ENCODE measurements at regions not wholly inside any gene's neighbourhood (a gene's known extent, or its start where the extent isn't known, plus 50 kb on each side); places are given as distances from the start of the nearest gene placed in this dataset.
"Not testable (repeated sequence)": the region's sequence is repeated elsewhere in the genome, so short reads cannot be mapped to it uniquely, and the experiment has no call there.

DNA sequence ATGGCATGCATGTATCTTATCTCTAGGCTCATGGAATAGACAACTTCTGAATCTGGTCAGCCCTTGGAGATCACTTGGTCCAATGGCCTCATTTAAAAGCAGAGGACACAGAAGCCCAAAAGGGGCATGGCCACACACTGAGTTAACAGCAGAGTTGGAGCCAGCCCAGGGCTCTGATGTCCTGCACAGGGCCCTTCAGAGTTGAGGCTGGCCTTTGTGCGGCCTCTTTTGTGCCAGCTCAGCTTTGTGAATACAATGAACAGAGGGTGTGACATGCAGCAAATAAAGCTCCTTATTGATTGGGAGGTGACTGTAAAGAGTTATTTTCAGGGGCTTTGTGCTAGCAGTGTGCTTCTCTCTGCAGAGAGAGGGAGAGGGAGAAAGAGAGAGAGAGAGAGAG, 150.1 kb upstream of the STK32A start:
- no peak for FAIRE-seq

DNA sequence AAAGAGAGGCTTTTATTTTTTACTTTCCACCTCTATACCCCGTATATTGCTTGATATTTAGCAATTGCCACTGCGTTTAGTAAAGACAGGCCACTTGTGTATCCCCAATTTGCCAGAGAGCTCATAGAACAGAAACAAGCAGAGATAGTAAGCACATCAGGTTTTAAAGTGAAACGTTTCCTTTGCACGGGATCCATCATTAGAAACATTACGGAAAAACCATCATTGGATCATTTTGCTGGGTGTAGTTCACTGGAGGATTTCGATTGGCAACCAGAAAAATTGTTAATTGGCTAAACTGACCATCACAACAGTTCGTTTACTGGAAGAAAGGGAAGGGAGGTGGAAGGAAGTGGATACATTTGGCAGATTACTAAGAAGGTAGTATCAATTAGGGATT, 149.4 kb upstream of the STK32A start:
- no peak for FAIRE-seq

DNA sequence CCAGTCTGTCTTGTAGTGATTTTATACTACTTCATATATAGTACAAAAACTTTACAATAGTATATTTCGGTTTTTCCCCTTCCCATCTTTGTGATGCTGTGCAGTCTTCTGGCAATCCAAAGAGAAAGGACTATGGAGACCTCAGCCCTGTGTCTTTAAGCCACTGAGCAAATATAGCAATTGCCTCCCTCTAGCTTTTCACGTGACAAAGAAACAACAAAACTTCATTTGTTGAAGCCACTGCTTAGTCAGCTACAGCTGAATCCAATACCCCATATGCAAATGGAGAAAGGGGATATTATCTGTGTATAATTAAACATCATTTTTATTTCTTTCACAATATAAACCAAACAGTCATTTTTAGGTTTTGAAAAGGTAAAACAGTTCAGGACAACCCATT, 142.8 kb upstream of the STK32A start:
- no peak for FAIRE-seq

DNA sequence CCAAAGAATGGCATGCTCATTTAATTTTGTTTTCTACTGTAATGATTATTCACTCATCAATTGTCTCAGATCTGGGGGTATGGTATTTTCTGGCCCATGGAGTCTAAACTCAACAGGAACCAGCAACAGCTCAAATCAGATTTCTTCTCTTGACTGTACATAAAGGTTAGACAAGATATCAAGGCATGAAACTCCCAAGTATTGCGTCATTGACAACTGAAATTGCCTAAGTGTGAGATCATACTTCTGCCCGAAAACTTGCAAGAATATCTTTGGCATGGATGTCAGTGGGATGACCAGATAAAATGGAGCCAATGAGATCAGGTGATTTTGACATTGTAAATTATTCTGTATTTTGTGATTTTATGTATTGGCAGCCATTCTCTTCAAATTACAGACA, 141.7 kb upstream of the STK32A start:
- FAIRE-seq, result no peak

DNA sequence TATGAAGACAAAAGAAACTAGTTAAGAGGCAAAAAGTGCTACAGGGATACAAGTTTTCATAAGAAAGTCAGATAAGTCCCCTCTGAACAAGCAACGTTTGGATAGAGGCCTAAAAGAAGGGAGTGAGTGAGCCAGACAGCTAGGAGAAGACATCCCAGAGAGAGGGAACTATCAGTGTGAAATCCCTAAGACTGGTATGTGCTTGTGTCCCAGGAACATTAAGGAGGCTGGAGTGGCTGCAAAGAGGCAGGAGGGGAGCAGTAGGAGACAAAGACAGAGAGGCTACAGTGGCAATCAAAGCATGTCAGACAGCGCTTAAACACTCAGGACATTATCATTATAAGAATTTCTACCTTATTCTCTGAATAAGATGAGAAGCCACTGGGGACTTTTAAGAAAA, 139.1 kb upstream of the STK32A start:
- FAIRE-seq, result no peak

DNA sequence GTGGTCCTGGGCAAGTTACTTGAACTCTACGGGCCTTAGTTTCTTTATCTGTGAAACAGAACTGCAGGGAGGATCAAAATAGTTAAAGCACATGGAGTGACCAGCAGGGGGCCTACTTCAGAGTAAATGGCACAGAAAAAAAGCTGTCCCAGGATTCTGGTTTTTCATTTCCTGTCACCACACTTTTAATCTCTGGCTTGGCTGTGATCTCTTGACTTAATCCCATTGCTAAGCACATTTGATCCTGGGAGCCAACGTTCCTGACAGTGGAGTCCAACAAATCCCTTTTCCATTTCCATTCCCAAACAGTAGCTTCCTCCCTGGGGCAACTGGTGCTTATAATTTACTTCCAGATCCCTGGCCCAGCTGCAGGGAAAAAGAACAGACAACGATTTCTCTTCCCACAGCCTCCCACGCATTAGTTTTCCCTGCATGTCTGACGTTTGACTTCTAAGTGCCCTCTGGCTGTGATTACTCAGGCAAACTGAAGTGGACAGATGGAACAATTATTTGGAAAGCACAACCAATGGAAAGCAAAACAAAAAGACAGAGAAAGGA, 136.5 kb upstream of the STK32A start:
- FAIRE-seq, result no peak

DNA sequence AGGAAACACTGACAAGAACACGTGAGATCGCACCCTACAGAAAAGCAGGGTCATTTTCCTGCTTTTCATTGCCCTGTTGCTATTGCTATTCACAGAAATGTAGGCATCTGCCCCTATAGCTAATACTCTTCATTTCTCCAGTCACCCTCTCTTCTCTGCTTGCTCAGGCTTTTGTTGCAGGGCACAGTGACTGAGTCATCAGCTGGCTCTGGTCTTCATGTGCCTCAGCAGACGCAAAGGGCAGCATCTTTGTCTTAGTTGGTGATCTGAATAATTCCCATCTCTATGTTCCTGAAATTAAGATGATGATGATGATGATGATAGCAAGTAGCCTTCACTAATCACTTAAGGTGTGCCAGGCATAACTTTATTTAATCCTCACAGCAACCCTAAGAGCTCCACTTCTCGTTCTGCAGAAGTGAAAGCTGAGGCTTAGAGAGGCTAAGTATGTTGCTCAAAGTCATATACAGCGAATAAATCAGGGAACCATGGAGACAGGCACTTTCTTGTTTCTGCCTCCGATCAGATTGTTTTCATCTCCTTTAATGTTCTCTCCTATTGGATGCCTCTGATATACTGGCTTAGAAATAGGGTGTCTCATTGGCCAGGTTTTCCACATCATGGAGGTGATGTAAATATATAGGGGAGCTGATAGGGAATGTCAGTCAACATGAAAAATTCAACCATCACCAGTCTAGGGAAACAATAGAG, 133.0 kb upstream of the STK32A start:
- FAIRE-seq, result no peak

DNA sequence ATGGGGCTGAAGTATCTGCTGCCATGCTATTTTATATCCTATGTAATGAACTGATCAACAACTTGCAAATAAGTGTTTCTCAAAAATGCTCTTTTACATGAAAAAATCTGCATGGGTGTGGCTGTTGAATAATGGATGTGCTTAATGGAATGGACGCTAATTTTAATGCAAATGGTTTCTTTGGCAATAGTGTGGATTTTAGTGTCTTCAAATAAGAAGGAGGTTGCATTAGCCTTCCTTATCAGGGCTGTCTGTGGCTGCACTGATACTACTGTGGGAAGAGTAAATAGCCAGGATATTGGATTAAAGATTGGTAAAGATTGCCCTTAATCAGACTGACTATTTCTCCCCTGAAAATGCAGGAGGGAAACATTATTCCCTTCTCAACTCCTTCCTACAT, 121.9 kb upstream of the STK32A start:
- no peak for FAIRE-seq

DNA sequence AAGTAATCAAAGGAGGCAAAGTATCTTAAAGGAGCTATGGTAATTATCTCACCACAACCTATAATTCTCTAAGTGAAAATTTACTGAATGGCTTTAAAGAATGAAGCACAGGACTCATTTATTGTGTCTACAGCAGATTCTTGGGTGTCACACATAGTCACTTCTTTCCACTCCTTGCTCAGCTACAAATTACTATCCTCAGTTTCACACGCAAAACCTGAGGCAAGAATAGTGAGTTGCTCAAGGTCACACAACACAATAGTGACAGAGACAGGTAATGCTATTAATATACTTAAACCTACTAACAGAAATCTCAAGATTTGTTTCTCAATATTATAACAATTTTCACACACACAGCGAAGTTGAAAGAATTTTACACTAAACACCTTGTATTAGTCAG, 120.9 kb upstream of the STK32A start:
- FAIRE-seq, result no peak

DNA sequence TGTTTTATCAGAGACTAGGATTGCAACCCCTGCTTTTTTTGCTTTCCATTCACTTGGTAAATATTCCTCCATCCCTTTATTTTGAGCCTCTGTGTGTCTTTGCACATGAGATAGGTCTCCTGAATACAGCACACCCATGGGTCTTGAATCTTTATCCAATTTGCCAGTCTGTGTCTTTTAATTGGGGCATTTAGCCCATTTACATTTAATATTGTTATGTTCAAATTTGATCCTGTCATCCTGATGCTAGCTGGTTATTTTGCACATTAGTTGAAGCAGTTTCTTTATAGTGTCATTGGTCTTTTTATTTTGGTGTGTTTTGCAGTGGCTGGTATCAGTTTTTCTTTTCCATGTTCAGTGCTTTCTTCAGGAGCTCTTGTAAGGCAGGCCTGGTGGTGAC, 95.1 kb upstream of the STK32A start:
- not testable (repeated sequence) for FAIRE-seq

DNA sequence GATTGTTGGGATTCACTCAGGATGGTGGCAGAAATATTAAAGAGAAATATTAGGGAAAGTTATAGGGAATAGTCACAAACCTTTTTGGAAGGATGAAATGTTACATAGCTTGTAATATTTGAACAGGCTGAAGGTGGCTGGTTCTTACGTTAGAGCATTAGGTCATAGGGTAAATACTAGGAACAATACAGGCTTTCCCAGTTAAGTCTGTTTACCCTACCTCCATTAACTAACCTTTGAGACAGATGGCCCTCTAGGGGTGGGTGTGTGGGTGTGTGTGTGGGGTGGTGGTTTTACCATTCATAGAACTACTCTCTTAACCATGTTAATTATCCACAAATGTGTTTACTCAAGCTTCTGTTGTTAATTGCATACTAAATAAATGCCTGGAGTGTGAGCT, 94.3 kb upstream of the STK32A start:
- FAIRE-seq, result no peak

DNA sequence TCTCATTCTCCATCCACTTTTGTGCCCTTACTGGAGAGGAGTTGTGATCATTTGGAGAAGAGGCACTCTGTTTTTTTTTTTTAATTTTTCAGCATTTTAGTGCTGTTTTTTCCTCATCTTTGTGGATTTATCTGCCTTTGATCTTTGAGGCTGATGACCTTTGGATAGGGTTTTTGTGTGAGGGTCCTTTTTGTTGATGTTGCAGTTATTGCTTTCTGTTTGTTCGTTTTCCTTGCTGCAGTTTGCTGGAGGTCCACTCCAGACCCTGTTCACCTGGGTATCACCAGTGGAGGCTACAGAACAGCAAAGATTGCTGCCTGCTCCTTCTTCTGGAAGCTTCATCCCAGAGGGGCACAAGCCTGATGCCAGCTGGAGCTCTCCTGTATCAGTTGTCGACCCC, 93.2 kb upstream of the STK32A start:
- FAIRE-seq, result not testable (repeated sequence)

DNA sequence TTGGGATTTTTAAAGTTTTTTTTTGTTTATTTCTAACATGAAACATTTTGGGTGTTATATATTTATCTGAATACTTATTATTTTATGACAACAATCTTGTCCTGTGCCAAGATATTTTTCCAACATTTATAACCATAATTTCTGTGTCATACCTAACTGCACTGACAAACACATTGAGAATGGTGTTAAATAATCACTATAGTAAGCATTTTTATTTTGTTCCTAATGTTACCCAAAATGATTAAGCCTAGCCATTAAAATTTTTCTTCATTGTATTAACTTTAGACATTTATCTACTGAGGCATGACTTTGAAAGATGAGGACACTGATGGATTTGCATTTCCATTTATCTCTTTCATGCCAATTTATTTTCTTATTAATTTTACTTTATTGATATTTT, 91.6 kb upstream of the STK32A start:
- FAIRE-seq, result no peak

DNA sequence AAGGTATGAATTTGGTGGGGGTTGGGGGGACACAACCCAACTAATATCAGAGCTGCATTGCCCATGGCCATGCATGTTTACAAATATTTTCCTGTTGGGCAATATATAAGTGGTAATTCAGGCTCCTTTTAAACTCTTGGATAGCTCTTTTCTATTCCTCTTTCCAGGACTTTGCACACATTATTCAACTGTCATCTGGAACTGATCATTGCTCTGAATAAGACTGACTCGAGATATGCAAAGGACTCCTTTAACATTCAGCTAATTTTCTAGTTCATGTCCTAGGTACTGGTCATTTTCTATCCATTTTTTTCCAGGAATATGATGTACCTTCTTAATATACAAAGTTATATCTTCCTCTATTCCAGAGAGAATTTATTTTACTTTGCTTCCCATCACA, 89.5 kb upstream of the STK32A start:
- no peak for FAIRE-seq

DNA sequence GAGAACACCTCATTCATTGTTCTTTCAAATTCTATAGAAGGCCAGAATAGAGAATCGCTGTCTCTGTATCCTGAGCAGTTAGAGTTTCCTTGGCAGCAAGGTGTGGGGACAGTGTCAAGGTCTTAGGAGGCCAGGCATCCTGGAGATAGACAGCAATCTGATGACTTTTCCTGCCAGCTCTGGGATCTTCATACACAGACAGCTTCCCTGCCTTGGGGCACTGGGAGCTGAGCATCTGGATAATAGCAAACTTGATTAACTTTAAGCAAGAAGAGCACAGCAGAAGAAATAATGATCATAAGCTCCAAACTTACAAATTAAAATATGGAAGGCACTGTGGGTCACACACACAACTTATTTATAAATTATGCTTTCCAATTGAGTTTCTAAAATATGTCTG, 86.1 kb upstream of the STK32A start:
- no peak for FAIRE-seq

DNA sequence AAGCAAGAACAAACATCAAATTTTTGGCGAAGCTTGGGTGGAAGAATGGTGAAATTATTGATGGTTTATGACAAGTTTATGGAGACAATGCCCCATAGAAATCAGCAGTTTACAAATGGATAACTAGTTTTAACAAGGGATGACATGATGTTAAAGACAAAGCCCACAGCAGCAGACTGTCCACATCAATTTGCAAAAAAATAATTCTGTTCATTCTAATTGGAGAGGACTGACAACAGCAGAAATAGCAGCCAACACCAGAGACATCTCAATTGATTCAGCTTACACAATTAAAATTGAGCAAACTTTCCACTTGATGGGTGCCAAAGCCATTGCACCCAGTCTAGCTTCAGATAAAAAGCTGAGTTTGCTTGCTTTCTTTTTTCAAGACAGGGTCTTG, 82.7 kb upstream of the STK32A start:
- no peak for FAIRE-seq

DNA sequence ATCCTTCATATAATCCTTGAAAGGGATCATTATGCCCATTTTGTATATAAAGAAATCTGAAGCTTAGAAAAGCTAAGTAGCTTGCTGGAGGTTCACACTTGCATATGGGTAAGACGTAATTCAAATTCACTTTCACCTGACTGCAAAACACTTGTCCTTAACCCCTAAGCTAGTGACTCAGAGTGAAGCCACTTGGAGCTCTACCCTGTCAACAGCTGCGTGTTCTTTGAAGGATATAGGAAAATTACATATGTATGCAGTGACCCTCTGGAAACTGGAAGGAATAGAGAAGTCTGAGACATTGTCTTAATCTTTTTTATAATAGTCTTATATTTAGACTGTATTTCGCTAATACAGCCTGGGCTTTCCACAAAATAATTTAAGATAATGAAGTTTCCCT, 80.0 kb upstream of the STK32A start:
- FAIRE-seq, result no peak

DNA sequence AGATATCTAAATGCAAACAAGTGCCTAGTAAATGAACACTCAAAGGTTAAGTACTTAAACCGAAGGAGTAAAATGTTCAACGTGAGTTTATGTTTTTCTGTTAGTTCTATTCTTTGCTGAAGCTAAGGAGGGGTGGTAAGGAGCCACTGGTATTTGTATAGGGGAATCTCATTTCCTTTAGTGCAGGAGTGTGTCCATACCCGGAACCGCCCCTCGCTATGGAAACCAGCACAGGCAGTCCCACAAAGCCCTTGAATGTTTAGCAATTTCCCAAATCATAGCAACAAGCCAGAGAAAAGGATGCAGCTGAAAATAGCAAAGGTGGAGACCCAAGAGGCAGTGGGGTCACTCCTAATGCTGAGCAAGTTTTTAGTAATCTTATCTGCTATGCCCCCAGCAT, 78.8 kb upstream of the STK32A start:
- FAIRE-seq, result no peak

DNA sequence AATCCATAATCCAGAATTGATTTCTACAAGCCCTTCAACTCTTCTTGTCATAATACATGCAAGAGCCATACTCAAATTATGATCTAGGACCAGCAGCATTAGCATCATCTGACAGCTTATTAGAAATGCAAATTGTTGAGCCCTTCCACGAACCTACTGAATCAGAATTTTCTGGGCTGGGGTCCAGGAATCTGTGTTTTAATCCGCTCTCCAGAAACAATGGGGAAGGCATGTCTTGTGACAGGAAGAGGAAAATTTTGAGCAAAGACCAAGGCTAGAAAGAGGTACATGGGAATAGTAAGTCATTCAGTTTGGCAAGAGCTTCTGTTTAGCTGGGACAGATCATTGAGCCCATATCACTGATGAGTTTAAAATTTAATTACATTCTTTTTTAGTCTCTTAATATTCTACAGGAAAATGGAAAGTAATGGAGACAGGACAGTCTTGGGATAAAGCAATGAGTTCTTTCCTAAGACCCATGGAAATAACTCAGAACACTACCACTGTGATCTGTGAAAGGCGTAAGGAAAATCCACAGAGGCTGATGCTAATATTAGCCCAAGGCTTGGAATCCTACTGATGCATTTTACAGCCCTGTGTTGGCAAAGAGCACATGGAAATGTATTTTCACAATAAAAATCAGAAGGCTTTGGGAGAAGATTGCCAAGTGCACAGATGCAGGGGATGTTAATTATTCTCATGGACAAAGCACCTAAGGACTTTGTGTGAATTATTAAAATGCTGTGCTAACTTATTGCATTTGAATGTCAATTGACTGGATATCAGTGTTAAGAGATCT, 73.7 kb upstream of the STK32A start:
- FAIRE-seq, result no peak

DNA sequence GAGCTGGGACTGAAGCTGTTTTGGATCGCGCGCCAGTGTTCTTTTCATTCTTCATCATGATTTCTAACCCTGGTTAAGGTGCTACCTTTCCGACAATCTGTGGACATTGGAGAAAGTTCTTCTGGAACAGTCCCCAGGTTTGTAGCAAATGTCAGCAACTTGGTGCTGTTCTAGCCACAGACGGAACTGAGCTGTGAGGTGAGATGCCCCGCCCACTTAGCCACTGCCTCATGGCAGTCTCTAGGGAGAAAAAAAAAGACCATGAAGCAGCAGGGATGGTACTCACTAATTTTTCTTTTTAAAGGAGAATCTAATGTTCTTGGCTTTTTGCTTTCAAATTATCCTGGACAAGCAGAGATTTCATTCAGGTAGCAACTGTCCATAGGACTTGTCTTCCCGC, 72.1 kb upstream of the STK32A start:
- no peak for FAIRE-seq

DNA sequence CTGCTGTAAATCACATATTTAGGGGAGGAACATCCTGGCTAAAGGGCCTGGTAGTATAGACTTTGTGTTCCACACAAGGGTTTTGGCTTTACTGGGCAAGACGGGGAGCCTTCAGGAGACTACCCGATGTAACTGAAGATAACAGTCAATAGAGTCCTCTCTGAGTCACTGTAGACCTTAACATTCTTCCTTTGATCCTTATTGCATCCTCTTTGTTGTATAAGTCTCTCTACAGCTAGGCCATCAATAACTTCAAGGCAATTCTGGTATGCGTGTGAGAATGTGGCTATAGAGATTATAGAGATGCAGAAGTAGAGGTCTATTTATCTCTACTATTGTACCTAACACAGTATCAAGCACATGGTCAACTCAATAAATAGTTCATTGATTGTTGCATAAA, 67.3 kb upstream of the STK32A start:
- FAIRE-seq, result no peak

DNA sequence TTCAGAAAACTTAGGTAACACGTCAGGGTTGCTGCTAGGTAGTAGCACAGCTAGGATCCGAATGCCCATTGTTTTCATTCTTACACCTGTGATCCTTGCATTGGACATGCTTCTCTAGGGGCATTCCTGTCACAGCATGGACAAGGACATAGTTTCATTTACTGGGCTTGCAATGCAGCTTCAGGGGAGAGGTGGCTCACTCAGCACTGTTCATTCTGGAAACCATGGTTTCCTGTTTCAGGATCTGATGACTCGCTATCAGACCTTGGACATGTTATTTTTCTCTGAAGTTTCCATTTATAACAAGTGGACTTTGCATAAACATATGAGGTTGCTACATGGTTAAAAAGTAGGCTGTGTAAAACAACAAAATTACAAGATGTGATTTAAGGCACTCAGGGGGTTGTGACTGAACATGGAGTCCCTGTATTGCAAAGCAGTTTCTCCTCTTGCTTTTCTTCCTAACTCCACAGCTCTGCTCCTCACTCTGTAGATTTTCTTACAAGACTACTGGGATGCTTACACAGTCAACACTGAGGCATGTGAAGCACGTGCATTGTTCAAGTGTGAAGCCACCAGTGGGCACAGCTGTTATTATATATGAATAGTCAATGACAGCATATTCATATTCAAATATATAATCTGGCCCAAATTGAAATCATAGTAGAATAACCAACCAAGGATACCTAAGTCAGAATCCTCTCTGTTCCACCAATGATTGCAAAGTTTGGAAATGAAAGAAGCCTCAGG, 66.1 kb upstream of the STK32A start:
- FAIRE-seq, result no peak

DNA sequence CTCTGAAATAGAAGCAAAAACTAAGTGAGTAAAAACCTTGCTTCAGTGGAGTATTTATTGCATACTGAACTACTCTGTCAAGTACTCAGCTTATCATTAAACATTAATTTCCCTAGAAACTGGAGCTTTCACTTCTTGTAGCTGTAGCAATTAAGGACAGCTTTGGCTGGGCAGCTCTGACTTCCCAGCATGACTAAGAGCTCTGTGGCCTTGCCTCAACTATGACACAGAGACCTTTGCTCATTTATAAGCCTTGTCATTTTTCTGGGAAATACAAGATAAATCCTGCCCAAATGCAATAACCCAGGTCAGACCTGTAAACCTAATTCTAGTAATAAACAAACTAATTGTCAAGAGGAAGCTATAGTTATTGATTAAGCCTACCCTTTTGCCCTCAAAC, 65.4 kb upstream of the STK32A start:
- FAIRE-seq, result no peak

DNA sequence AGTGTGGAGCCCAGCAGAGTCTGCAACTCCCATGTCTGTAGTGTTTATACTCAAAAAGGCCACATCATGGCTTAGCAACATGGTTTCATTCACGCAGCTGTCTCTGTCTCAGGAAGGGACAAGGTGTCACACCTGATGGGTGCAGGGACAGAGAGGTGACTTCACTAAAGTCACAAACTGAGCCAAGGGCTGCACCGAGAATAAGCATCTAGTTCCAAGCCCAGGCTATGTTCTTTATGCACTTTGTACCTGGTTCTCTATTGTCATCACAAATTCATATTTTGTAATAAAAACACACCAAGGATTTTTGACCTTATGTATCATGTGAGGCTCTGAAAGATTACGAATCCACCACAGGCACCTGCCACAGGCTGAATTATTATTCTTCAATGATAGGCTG, 64.9 kb upstream of the STK32A start:
- FAIRE-seq, result no peak
